IMR-90 (cell line): ENCODE measurements at regions not wholly inside any gene's neighbourhood (a gene's known extent, or its start where the extent isn't known, plus 50 kb on each side); places are given as distances from the start of the nearest gene placed in this dataset.

Source experiments
- ATAC-seq: fragments of 200-7000 bp; cut with Tn5 transposase; 2 replicates; pipeline ENCODE4 v1.9.1; 2020; ENCODE audit warnings: low read depth, mild to moderate bottlenecking, moderate library complexity
- BruUV-seq: library from RNA; stranded (reverse); fragments of 400-500 nt; replicated peaks from 2 replicates; lab custom pipeline; 2021; lab: Mats Ljungman, UMichigan
- CTCF ChIA-PET: fragments of 300-600 bp; formaldehyde crosslinking; extraction: SDS; loops from one replicate; lab custom pipeline; 2021; ENCODE audit warnings: antibody characterized with exemption; lab: Yijun Ruan, JAX
- POLR2A ChIA-PET: fragments of 300-600 bp; sonication (Branson Sonifier 250); formaldehyde crosslinking; loops from one replicate; lab custom pipeline; 2022; ENCODE audit warnings: antibody characterized with exemption; ENCODE audit not compliant: unreplicated experiment; lab: Charles Lee
- DNase-seq: peaks from one replicate; pipeline ENCODE4 v3.0.0; 2013
- H2AFZ ChIP-seq: replicated peaks from 2 replicates; pipeline ENCODE3; 2013; ENCODE audit warnings: low read length, mild to moderate bottlenecking; ENCODE audit not compliant: poor library complexity
- H2AK5ac ChIP-seq: 2 replicates; pipeline ENCODE4 v1.6.1; 2013; ENCODE audit warnings: low read depth, low read length, inconsistent platforms
- H2AK9ac ChIP-seq: replicated peaks from 2 replicates; pipeline ENCODE3; 2013; ENCODE audit warnings: mild to moderate bottlenecking, low read depth, low read length, moderate library complexity; ENCODE audit not compliant: poor library complexity
- H2BK120ac ChIP-seq: 2 replicates; pipeline ENCODE4 v1.6.1; 2013; ENCODE audit warnings: low read depth, low read length, inconsistent platforms
- H2BK15ac ChIP-seq: 3 replicates; pipeline ENCODE4 v1.6.1; 2013; ENCODE audit warnings: low read depth, low read length, inconsistent platforms
- H2BK20ac ChIP-seq: 2 replicates; pipeline ENCODE4 v1.6.1; 2013; ENCODE audit warnings: low read depth, mild to moderate bottlenecking, inconsistent platforms, low read length, moderate library complexity
- H2BK5ac ChIP-seq: 2 replicates; pipeline ENCODE4 v1.6.1; 2013; ENCODE audit warnings: mild to moderate bottlenecking, low read depth, low read length, inconsistent platforms; ENCODE audit not compliant: poor library complexity, severe bottlenecking
- H3K14ac ChIP-seq: replicated peaks from 2 replicates; pipeline ENCODE4 v1.6.1; 2013; ENCODE audit warnings: low read depth, low read length, inconsistent platforms
- H3K18ac ChIP-seq: 2 replicates; pipeline ENCODE4 v1.6.1; 2013; ENCODE audit warnings: low read depth, low read length, control low read depth
- H3K23ac ChIP-seq: 2 replicates; pipeline ENCODE4 v1.6.1; 2013; ENCODE audit warnings: low read depth, low read length, inconsistent platforms
- H3K27ac ChIP-seq: 2 replicates; pipeline ENCODE4 v1.5.1; 2013; ENCODE audit warnings: mild to moderate bottlenecking, control low read depth, low read length; ENCODE audit not compliant: insufficient read depth
- H3K27me3 ChIP-seq: 2 replicates; pipeline ENCODE4 v1.6.1; 2013; ENCODE audit warnings: low read length; ENCODE audit not compliant: control insufficient read depth, insufficient read depth
- H3K36me3 ChIP-seq: 2 replicates; pipeline ENCODE4 v1.6.1; 2013; ENCODE audit warnings: low read length, mixed read lengths; ENCODE audit not compliant: control insufficient read depth, insufficient read depth
- H3K4ac ChIP-seq: 2 replicates; pipeline ENCODE4 v1.6.1; 2013; ENCODE audit warnings: low read depth, low read length, inconsistent platforms
- H3K4me1 ChIP-seq: 2 replicates; pipeline ENCODE4 v1.6.1; 2013; ENCODE audit warnings: low read length, mixed read lengths; ENCODE audit not compliant: control insufficient read depth, insufficient read depth
- H3K4me2 ChIP-seq: 2 replicates; pipeline ENCODE4 v1.6.1; 2013; ENCODE audit warnings: low read depth, mild to moderate bottlenecking, control low read depth, low read length, moderate library complexity
- H3K4me3 ChIP-seq: 2 replicates; pipeline ENCODE4 v1.5.1; 2013; ENCODE audit warnings: low read depth, mild to moderate bottlenecking, control low read depth, low read length, moderate library complexity; ENCODE audit not compliant: insufficient read depth
- H3K56ac ChIP-seq: 2 replicates; pipeline ENCODE4 v1.6.1; 2013; ENCODE audit warnings: low read length, inconsistent platforms; ENCODE audit not compliant: insufficient read depth; ENCODE audit errors: extremely low read depth
- H3K79me1 ChIP-seq, 2 experiments: 2 replicates each; pipeline ENCODE4 v1.6.1; 2013; ENCODE audit warnings: low read length in 2 of 2, inconsistent platforms in 1 of 2, low read depth in 1 of 2
- H3K9ac ChIP-seq: 2 replicates; pipeline ENCODE4 v1.6.1; 2013; ENCODE audit warnings: low read depth, low read length, control low read depth
- H3K9me1 ChIP-seq: 2 replicates; pipeline ENCODE4 v1.6.1; 2013; ENCODE audit warnings: low read length, inconsistent platforms; ENCODE audit not compliant: insufficient read depth
- H3K9me3 ChIP-seq: 2 replicates; pipeline ENCODE4 v1.6.1; 2013; ENCODE audit warnings: low read length; ENCODE audit not compliant: control insufficient read depth, insufficient read depth
- H4K20me1 ChIP-seq: 2 replicates; pipeline ENCODE4 v1.6.1; 2013; ENCODE audit warnings: low read length, inconsistent platforms; ENCODE audit not compliant: insufficient read depth
- H4K5ac ChIP-seq: 2 replicates; pipeline ENCODE4 v1.6.1; 2013; ENCODE audit warnings: mild to moderate bottlenecking, low read depth, low read length, control low read depth
- H4K8ac ChIP-seq, 2 experiments: 2 replicates each; pipeline ENCODE4 v1.6.1; 2013; ENCODE audit warnings: low read depth in 2 of 2, low read length in 2 of 2, control low read depth in 1 of 2, inconsistent platforms in 1 of 2
- H4K91ac ChIP-seq: 2 replicates; pipeline ENCODE4 v1.6.1; 2013; ENCODE audit warnings: low read depth, low read length, inconsistent platforms; ENCODE audit not compliant: insufficient read depth
- BHLHE40 ChIP-seq: fragments of 150-350 bp; IDR thresholded peaks from 2 replicates; pipeline ENCODE4 v1.6.1; 2016; ENCODE audit warnings: mild to moderate bottlenecking, low read depth, low read length
- CEBPB ChIP-seq: IDR thresholded peaks from 2 replicates; pipeline ENCODE4 v1.6.1; 2012; ENCODE audit warnings: low read depth, low read length, improper control_type of control experiment
- CHD1 ChIP-seq: IDR thresholded peaks from 2 replicates; pipeline ENCODE4 v1.6.1; 2012; ENCODE audit warnings: low read depth, low read length, improper control_type of control experiment
- CTCF ChIP-seq: conservative IDR thresholded peaks from 2 replicates; pipeline ENCODE4 v1.5.1; 2012; ENCODE audit warnings: mild to moderate bottlenecking, low read depth, low read length, improper control_type of control experiment
- ELK1 ChIP-seq: fragments of 150-350 bp; IDR thresholded peaks from 2 replicates; pipeline ENCODE4 v1.6.1; 2016; ENCODE audit warnings: low read depth, mild to moderate bottlenecking, low read length, moderate library complexity, borderline replicate concordance
- FOS ChIP-seq: fragments of 150-350 bp; IDR thresholded peaks from 2 replicates; pipeline ENCODE4 v1.6.1; 2016; ENCODE audit warnings: low read depth, low read length
- MAFK ChIP-seq: IDR thresholded peaks from 2 replicates; pipeline ENCODE4 v1.6.1; 2012; ENCODE audit warnings: low read depth, low read length, improper control_type of control experiment
- POLR2A ChIP-seq: IDR thresholded peaks from 2 replicates; pipeline ENCODE4 v1.6.1; 2012; ENCODE audit warnings: mild to moderate bottlenecking, low read depth, low read length
- RAD21 ChIP-seq: IDR thresholded peaks from 2 replicates; pipeline ENCODE4 v1.6.1; 2012; ENCODE audit warnings: low read length, improper control_type of control experiment
- RFX5 ChIP-seq: IDR thresholded peaks from 2 replicates; pipeline ENCODE4 v1.8.0; 2012; ENCODE audit warnings: low read depth, mild to moderate bottlenecking, low read length, moderate library complexity
- SMC3 ChIP-seq: fragments of 150-350 bp; IDR thresholded peaks from 2 replicates; pipeline ENCODE4 v1.6.1; 2016; ENCODE audit warnings: low read depth, mild to moderate bottlenecking, antibody characterized with exemption, low read length, moderate library complexity
- USF2 ChIP-seq: fragments of 150-350 bp; IDR thresholded peaks from 2 replicates; pipeline ENCODE4 v1.6.1; 2017; ENCODE audit warnings: mild to moderate bottlenecking, antibody characterized with exemption, low read length, low read depth
- WGBS, 2 experiments: methylation state at CpG; one replicate each; pipeline versions ENCODE4 v1.1.5 to v1.1.7; 2013; ENCODE audit warnings: missing lambda C conversion rate in 2 of 2; ENCODE audit not compliant: insufficient read length in 1 of 2; ENCODE audit errors: extremely low coverage in 2 of 2; 5-methylcytosine and 5-hydroxymethylcytosine counted together
- dilution Hi-C: fragments of 300-500 bp; cut with HindIII; formaldehyde crosslinking; loops from one replicate; pipeline ENCODE4 v1.14.3; 2018; ENCODE audit warnings: low sequenced_read_pairs; ENCODE audit not compliant: unreplicated experiment
- in situ Hi-C: fragments of 300-500 bp; cut with MboI; formaldehyde crosslinking; loops from 3 replicates; pipeline ENCODE4 v1.14.3; 2019; ENCODE audit warnings: low sequenced_read_pairs, inconsistent platforms, mixed read lengths
- intact Hi-C: fragments of 100-400 bp; cut with micrococcal nuclease; formaldehyde crosslinking; loops from 2 replicates; pipeline ENCODE4 v1.10.0; 2022

- Histone ChIP-seq H2BK120ac (no peak overlapping the region), H3K4me1 (no peaks in the 10 kb centered on the region), H3K23ac (no peak overlapping the region), H3K9ac (no peak overlapping the region), H4K91ac (no peak overlapping the region), H4K8ac (no peak overlapping the region), H3K18ac (no peak overlapping the region), H3K4ac (no peak overlapping the region), H4K20me1 (no peaks in the 10 kb centered on the region), H2AFZ (no peak overlapping the region), H3K79me1 (no peaks in the 10 kb centered on the region), H3K4me3 (no peak overlapping the region), H2BK5ac (no peak overlapping the region), H3K27me3 (no peaks in the 10 kb centered on the region), H3K9me3 (peaks cover 10% of the 10 kb centered on the region; the same call in 1 of the 2 replicates), H3K4me2 (no peak overlapping the region), H4K5ac (no peak overlapping the region), H3K56ac (no peak overlapping the region), H3K27ac (no peak overlapping the region), H3K9me1 (no peaks in the 10 kb centered on the region), H3K14ac (no peak overlapping the region), H3K36me3 (no peaks in the 10 kb centered on the region), H2BK20ac (no peak overlapping the region), H2AK5ac (no peak overlapping the region), H2BK15ac (no peak overlapping the region), H2AK9ac (no peak overlapping the region)
- ATAC-seq (no peak), DNase-seq (no peak)
- POLR2A ChIA-PET = no interaction called here
- intact Hi-C loops (no loop called here), dilution Hi-C loops (no loop called here), in situ Hi-C loops (no loop called here)
- WGBS, 2 experiments = no CpG with 5 or more reads among the region's 5 CpGs
- BruUV-seq = no TSS peak
- TF ChIP-seq CEBPB = no peak
- TF ChIP-seq MAFK = no peak
- TF ChIP-seq CTCF = no peak
- TF ChIP-seq FOS = no peak
- TF ChIP-seq CHD1 = no peak
- TF ChIP-seq BHLHE40 = no peak
- no peak for TF ChIP-seq ELK1
- no peak for TF ChIP-seq POLR2A
- no peak for TF ChIP-seq RAD21
- TF ChIP-seq USF2 = no peak
- TF ChIP-seq RFX5 = no peak
- no peak for TF ChIP-seq SMC3
- CTCF ChIA-PET = no interaction called here
Observed at GRCh38 chr2:129281791-129282530, 697.5 kb upstream of the RAB6C start.
